ENCODE measurements at regions not wholly inside any gene's neighbourhood (a gene's known extent, or its start where the extent isn't known, plus 50 kb on each side); places are given as distances from the start of the nearest gene placed in this dataset.

DNA sequence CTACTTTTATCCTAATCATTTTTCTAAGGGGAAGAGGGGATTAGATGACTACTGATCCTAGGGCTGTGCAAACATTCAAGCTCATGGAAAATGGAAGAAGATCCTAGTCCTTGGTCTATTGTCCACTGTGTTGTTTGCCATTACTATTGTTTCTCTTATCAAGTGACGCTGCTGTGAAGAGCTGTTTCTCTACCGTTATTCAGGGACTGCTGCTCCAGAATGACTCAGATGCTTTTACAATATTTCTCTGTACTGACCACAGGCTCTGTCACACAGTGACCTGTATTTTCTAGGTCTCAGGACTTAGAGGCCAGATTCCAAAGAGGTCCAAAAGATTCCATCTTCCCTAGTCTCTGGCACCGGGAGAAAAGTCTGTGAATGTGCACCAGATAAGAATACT lies 159.5 kb upstream of the CHD1 start:
- no peak for TF ChIP-seq CTCF (conservative IDR thresholded peaks at IDR 0.05)
- no peak for TF ChIP-seq ZFX (IDR thresholded peaks at IDR 0.05)

All from C4-2B (cell line).